HFF-Myc (cell line): ENCODE measurements at regions not wholly inside any gene's neighbourhood (a gene's known extent, or its start where the extent isn't known, plus 50 kb on each side); places are given as distances from the start of the nearest gene placed in this dataset.

Source experiments
- DNase-seq: peaks from one replicate; pipeline ENCODE4 v3.0.0-alpha.2; 2011; ENCODE audit warnings: low read depth; ENCODE audit errors: extremely low read depth
- H3K4me3 ChIP-seq: replicated peaks from 2 replicates; pipeline ENCODE4 v1.5.1; 2011; ENCODE audit warnings: low read depth, mild to moderate bottlenecking, control low read depth, low read length
- TF ChIP-seq, protein P1 (sequence below): IDR thresholded peaks from 2 replicates; pipeline ENCODE4 v1.5.1; 2012; ENCODE audit warnings: mild to moderate bottlenecking, low read depth, low read length, control low read depth; ENCODE audit errors: missing control alignments

DNA sequence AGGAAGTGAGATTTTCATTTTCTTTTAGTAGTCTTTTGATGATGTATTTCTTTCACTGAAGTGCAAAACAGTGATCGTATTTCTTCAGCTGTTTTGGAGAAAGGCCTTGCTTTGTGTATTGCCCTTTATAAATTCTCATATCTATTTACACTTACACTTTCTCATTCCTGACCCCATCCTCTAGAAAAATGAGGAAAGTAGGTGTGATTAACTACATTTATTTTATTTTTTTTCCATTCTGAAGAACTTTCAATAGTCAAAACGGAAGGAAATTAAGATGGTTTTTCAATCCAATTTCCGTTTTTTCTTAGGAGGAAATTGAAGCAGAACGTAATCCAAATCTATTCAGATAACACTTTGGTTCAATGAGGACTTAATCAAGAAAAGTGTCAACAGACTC is 188.1 kb downstream of the SLITRK5 start:
- DNase-seq: no peak
- TF ChIP-seq, protein P1, sequence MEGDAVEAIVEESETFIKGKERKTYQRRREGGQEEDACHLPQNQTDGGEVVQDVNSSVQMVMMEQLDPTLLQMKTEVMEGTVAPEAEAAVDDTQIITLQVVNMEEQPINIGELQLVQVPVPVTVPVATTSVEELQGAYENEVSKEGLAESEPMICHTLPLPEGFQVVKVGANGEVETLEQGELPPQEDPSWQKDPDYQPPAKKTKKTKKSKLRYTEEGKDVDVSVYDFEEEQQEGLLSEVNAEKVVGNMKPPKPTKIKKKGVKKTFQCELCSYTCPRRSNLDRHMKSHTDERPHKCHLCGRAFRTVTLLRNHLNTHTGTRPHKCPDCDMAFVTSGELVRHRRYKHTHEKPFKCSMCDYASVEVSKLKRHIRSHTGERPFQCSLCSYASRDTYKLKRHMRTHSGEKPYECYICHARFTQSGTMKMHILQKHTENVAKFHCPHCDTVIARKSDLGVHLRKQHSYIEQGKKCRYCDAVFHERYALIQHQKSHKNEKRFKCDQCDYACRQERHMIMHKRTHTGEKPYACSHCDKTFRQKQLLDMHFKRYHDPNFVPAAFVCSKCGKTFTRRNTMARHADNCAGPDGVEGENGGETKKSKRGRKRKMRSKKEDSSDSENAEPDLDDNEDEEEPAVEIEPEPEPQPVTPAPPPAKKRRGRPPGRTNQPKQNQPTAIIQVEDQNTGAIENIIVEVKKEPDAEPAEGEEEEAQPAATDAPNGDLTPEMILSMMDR: no peak
- H3K4me3 ChIP-seq: no peak overlapping the region

DNA sequence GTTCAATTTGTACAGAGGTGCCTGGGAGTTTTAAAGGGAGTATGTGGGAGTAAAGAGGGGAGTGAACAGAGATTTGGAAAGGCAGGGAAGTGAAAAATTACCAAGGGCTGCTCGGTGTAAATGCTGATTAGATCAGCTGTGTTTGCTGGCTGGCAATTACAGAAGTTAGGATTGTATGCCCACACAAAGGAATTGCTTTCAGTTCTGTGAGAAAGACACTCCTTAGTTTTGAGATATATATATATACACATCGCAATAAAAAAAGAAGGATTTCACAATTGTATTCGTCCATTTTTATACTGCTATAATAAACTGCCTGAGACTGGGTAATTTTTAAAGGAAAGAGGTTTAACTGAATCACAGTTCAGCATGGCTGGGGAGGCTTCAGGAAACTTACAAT is 196.3 kb downstream of the SLITRK5 start:
- DNase-seq: no peak
- TF ChIP-seq, protein P1: no peak
- H3K4me3 ChIP-seq: no peak overlapping the region

GRCh38 chr13:87868731-87869130 is 197.6 kb downstream of the SLITRK5 start:
- TF ChIP-seq, protein P1: no peak
- DNase-seq: no peak
- H3K4me3 ChIP-seq: no peak overlapping the region

GRCh38 chr13:87872813-87873212 is 201.6 kb downstream of the SLITRK5 start:
- TF ChIP-seq, protein P1: no peak
- no peak overlapping the region for H3K4me3 ChIP-seq
- no peak for DNase-seq

GRCh38 chr13:87877477-87877876 is 206.3 kb downstream of the SLITRK5 start:
- DNase-seq: no peak
- H3K4me3 ChIP-seq: no peak overlapping the region
- TF ChIP-seq, protein P1: no peak

GRCh38 chr13:87878706-87879105 is 207.5 kb downstream of the SLITRK5 start:
- no peak for DNase-seq
- no peak overlapping the region for H3K4me3 ChIP-seq
- TF ChIP-seq, protein P1: no peak

- DNase-seq: no peak
- H3K4me3 ChIP-seq: no peak overlapping the region
- TF ChIP-seq, protein P1: no peak
Measured at GRCh38 chr13:87884884-87885283, 213.7 kb downstream of the SLITRK5 start.
